Endothelial cell of umbilical vein (primary cell): ENCODE measurements at regions not wholly inside any gene's neighbourhood (a gene's known extent, or its start where the extent isn't known, plus 50 kb on each side); places are given as distances from the start of the nearest gene placed in this dataset.
"Not testable (repeated sequence)": the region's sequence is repeated elsewhere in the genome, so short reads cannot be mapped to it uniquely, and the experiment has no call there.

Source experiments
- BruUV-seq: library from RNA; stranded (reverse); fragments of 400-500 nt; replicated peaks from 2 replicates; lab custom pipeline; 2021; lab: Mats Ljungman, UMichigan
- CTCF ChIA-PET: fragments of 300-600, 350-600 bp; sonication (Branson Sonifier 250); formaldehyde crosslinking; loops from one replicate; lab custom pipeline; 2021; ENCODE audit warnings: antibody characterized with exemption, inconsistent platforms; lab: Charles Lee
- POLR2A ChIA-PET: fragments of 300-600, 350-600 bp; sonication (Branson Sonifier 250); formaldehyde crosslinking; loops from one replicate; lab custom pipeline; 2021; ENCODE audit warnings: antibody characterized with exemption, inconsistent platforms; lab: Charles Lee
- DNase-seq: peaks from one replicate; pipeline ENCODE4 v3.0.0-alpha.2; 2011; ENCODE audit warnings: low read depth, low spot score
- FAIRE-seq: peaks from 2 replicates; lab custom pipeline; 2011; peaks lifted over from hg19 to GRCh38; lab: Jason Lieb, UNC
- H2AFZ ChIP-seq: 2 replicates; pipeline ENCODE4 v1.6.0; 2012; ENCODE audit warnings: low read depth, low read length, control low read depth, inconsistent platforms
- H3K27ac ChIP-seq: 2 replicates; pipeline ENCODE4 v1.5.1; 2011; ENCODE audit warnings: low read depth, mild to moderate bottlenecking, control low read depth, low read length, moderate library complexity; ENCODE audit not compliant: insufficient read depth
- H3K27me3 ChIP-seq, 2 experiments: 2 replicates each; pipeline versions ENCODE4 v1.6.0 to v1.6.1; 2011; ENCODE audit warnings: low read length in 2 of 2, mixed read lengths in 1 of 2; ENCODE audit not compliant: control insufficient read depth in 2 of 2, insufficient read depth in 2 of 2
- H3K36me3 ChIP-seq, 2 experiments: 2 replicates in 1 of 2; 3 replicates in 1 of 2; pipeline ENCODE4 v1.5.1; 2011; ENCODE audit warnings: low read length in 2 of 2, mild to moderate bottlenecking in 1 of 2, moderate library complexity in 1 of 2; ENCODE audit not compliant: control insufficient read depth in 2 of 2, insufficient read depth in 2 of 2; ENCODE audit errors: extremely low read depth in 1 of 2
- H3K4me1 ChIP-seq: 3 replicates; pipeline ENCODE4 v1.5.1; 2011; ENCODE audit warnings: mild to moderate bottlenecking, low read length; ENCODE audit not compliant: control insufficient read depth, insufficient read depth; ENCODE audit errors: extremely low read depth
- H3K4me2 ChIP-seq: 2 replicates; pipeline ENCODE4 v1.6.1; 2011; ENCODE audit warnings: low read length, control low read depth, mixed read lengths; ENCODE audit not compliant: insufficient read depth
- H3K4me3 ChIP-seq, 3 experiments: fragments of 200-600 bp in 1 of 3; sonication (generic), shearing (Covaris generic) in 1 of 3; replicated peaks in 1 of 3; 2 replicates each; pipeline ENCODE4 v1.5.1; 2011 to 2016; ENCODE audit warnings: control low read depth in 3 of 3, low read length in 3 of 3, mild to moderate bottlenecking in 2 of 3, inconsistent platforms in 1 of 3, low read depth in 1 of 3, moderate library complexity in 1 of 3; ENCODE audit not compliant: insufficient read depth in 1 of 3
- H3K79me2 ChIP-seq: 2 replicates; pipeline ENCODE4 v1.6.0; 2012; ENCODE audit warnings: low read length, inconsistent platforms; ENCODE audit not compliant: control insufficient read depth, insufficient read depth
- H3K9ac ChIP-seq: replicated peaks from 2 replicates; pipeline ENCODE3; 2011; ENCODE audit warnings: low read length, control low read depth; ENCODE audit not compliant: insufficient read depth; ENCODE audit errors: extremely low read depth
- H3K9me1 ChIP-seq: replicated peaks from 3 replicates; pipeline ENCODE4 v1.6.0; 2011; ENCODE audit warnings: mild to moderate bottlenecking, low read length; ENCODE audit not compliant: control insufficient read depth, insufficient read depth; ENCODE audit errors: extremely low read depth
- H3K9me3 ChIP-seq: replicated peaks from 2 replicates; pipeline ENCODE4 v1.5.1; 2012; ENCODE audit warnings: low read length, inconsistent platforms; ENCODE audit not compliant: control insufficient read depth, insufficient read depth
- H4K20me1 ChIP-seq: replicated peaks from 2 replicates; pipeline ENCODE3; 2011; ENCODE audit warnings: mild to moderate bottlenecking, low read length; ENCODE audit not compliant: control insufficient read depth, insufficient read depth; ENCODE audit errors: extremely low read depth
- CTCF ChIP-seq, 2 donors: IDR thresholded peaks; 1 replicate in 1 of 2; 2 replicates in 1 of 2; pipeline ENCODE4 v1.5.1; 2011; ENCODE audit warnings: low read length in 2 of 2, mild to moderate bottlenecking in 2 of 2, moderate library complexity in 2 of 2, control low read depth in 1 of 2, inconsistent platforms in 1 of 2, low read depth in 1 of 2; ENCODE audit not compliant: insufficient read depth in 1 of 2; ENCODE audit errors: extremely low read depth in 1 of 2
- FOS ChIP-seq: IDR thresholded peaks from 2 replicates; pipeline ENCODE4 v1.6.1; 2011; ENCODE audit warnings: mild to moderate bottlenecking, low read length, moderate library complexity, borderline replicate concordance; ENCODE audit not compliant: insufficient read depth
- GATA2 ChIP-seq: IDR thresholded peaks from 2 replicates; pipeline ENCODE4 v1.7.0; 2011; ENCODE audit warnings: low read depth, mild to moderate bottlenecking, moderate library complexity, mixed read lengths, low read length; ENCODE audit not compliant: insufficient read length, insufficient read depth
- JUN ChIP-seq: IDR thresholded peaks from 2 replicates; pipeline ENCODE4 v1.6.1; 2011; ENCODE audit warnings: borderline replicate concordance, low read depth; ENCODE audit not compliant: insufficient read length, insufficient read depth
- MYC ChIP-seq: IDR thresholded peaks from one replicate; pipeline ENCODE4 v1.6.1; 2011; ENCODE audit warnings: mild to moderate bottlenecking, low read depth, low read length
- POLR2AphosphoS5 ChIP-seq: IDR thresholded peaks from 2 replicates; pipeline ENCODE4 v1.6.1; 2012; ENCODE audit warnings: low read depth, mild to moderate bottlenecking, control low read depth, low read length, moderate library complexity; ENCODE audit not compliant: insufficient read depth
- dilution Hi-C: fragments of 300-500 bp; cut with MboI; formaldehyde crosslinking; loops from one replicate; pipeline ENCODE4 v1.15.0; 2019; ENCODE audit warnings: low sequenced_read_pairs; ENCODE audit not compliant: extremely low pct_ligation_motif_present
- intact Hi-C: fragments of 100-400 bp; cut with micrococcal nuclease; formaldehyde crosslinking; loops from one replicate; pipeline ENCODE4 v1.10.0; 2022

DNA sequence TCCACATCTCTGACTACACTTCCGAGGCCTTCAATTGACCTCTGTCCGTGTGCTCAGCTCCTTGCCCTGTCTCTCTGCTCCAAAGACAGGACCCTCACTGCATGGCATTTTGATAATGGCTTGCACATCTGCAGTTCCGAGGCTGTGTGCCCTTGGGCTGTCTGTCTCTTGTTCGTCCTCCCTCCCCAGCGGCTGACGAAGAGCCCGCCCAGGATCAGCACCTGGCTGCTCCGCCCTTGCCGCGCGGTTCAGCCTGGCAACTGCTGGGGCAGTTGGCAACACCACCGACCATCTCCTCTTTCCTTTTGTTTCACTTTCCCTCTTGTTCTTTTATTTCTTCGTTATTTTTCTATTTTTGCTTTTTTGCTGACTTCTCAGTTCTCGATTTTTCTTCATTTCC, 270.4 kb downstream of the TEX29 start:
- no peak for FAIRE-seq
- dilution Hi-C loops: no loop called here

GRCh38 chr13:111593490-111593889, 273.0 kb downstream of the TEX29 start:
- dilution Hi-C loops, H3K4me1 ChIP-seq, DNase-seq, BruUV-seq, H2AFZ ChIP-seq, H3K27me3 ChIP-seq, H3K36me3 ChIP-seq, H3K9me3 ChIP-seq, FAIRE-seq, intact Hi-C loops, H3K27ac ChIP-seq, H4K20me1 ChIP-seq, H3K9me1 ChIP-seq, H3K4me3 ChIP-seq, H3K4me2 ChIP-seq, H3K9ac ChIP-seq, H3K79me2 ChIP-seq, CTCF ChIA-PET, POLR2A ChIA-PET: not testable (repeated sequence)

More for the DNA sequence above, 270.4 kb downstream of the TEX29 start:
- TF ChIP-seq FOS (no peak), POLR2AphosphoS5 (no peak), MYC (no peak), GATA2 (no peak), CTCF (IDR thresholded peaks at IDR 0.05; ENCODE audit: extremely low read depth in 1 of 2, insufficient read depth in 1 of 2, low read depth in 1 of 2, low read length in 2 of 2) (no peak), JUN (no peak)
- peaks cover 4% of the 10 kb centered on the region for H3K9me3 ChIP-seq
- no peak overlapping the region for H3K9ac ChIP-seq
- H3K4me1 ChIP-seq: no peaks in the 10 kb centered on the region
- no peaks in the 10 kb centered on the region for H3K79me2 ChIP-seq
- H3K27me3 ChIP-seq: no peaks in the 10 kb centered on the region
- no peak overlapping the region for H3K27ac ChIP-seq
- no TSS peak for BruUV-seq
- H3K36me3 ChIP-seq: no peaks in the 10 kb centered on the region
- H3K4me2 ChIP-seq: no peak overlapping the region
- H4K20me1 ChIP-seq: no peaks in the 10 kb centered on the region
- ChIA-PET POLR2A (no interaction called here), CTCF (no interaction called here)
- H2AFZ ChIP-seq: no peak overlapping the region
- H3K9me1 ChIP-seq: no peaks in the 10 kb centered on the region
- intact Hi-C loops: no loop called here
- DNase-seq: no peak
- H3K4me3 ChIP-seq: no peak overlapping the region
